ENCODE measurements at regions not wholly inside any gene's neighbourhood (a gene's known extent, or its start where the extent isn't known, plus 50 kb on each side); places are given as distances from the start of the nearest gene placed in this dataset.

- no peak for DNase-seq
Observed at GRCh38 chr14:101220921-101221510, 317.5 kb upstream of the RTL1 start.

- no peak for DNase-seq
Observed at GRCh38 chr14:101221549-101222160, 318.1 kb upstream of the RTL1 start.

- DNase-seq, result no peak
Observed at GRCh38 chr14:101222362-101223070, 319.0 kb upstream of the RTL1 start.

GRCh38 chr14:101223127-101223526 lies 319.6 kb upstream of the RTL1 start:
- DNase-seq, result no peak

- no peak for DNase-seq
Observed at GRCh38 chr14:101223561-101224162, 320.1 kb upstream of the RTL1 start.

- DNase-seq, result no peak
Observed at GRCh38 chr14:101224356-101225156, 321.0 kb upstream of the RTL1 start.

- DNase-seq, result no peak
Observed at GRCh38 chr14:101225157-101226152, 321.9 kb upstream of the RTL1 start.

GRCh38 chr14:101226265-101226602 lies 322.7 kb upstream of the RTL1 start:
- DNase-seq, result no peak

- no peak for DNase-seq
Observed at GRCh38 chr14:101226603-101227425, 323.3 kb upstream of the RTL1 start.

GRCh38 chr14:101227611-101228594 lies 324.4 kb upstream of the RTL1 start:
- DNase-seq, result no peak

- no peak for DNase-seq
Observed at GRCh38 chr14:101228949-101229541, 325.5 kb upstream of the RTL1 start.

GRCh38 chr14:101229666-101230065 lies 326.1 kb upstream of the RTL1 start:
- no peak for DNase-seq

- no peak for DNase-seq
Observed at GRCh38 chr14:101230161-101230850, 326.8 kb upstream of the RTL1 start.

GRCh38 chr14:101230851-101231550 lies 327.5 kb upstream of the RTL1 start:
- DNase-seq, result no peak

- DNase-seq, result no peak
Observed at GRCh38 chr14:101231828-101232227, 328.3 kb upstream of the RTL1 start.

- no peak for DNase-seq
Observed at GRCh38 chr14:101232340-101233020, 328.8 kb upstream of the DIO3 start.

- no peak for DNase-seq
Observed at GRCh38 chr14:101233021-101233366, 328.3 kb upstream of the DIO3 start.

Measured in cerebellar nuclear complex (tissue), 1 donor.